OCI-LY7 (cell line): ENCODE measurements at regions not wholly inside any gene's neighbourhood (a gene's known extent, or its start where the extent isn't known, plus 50 kb on each side); places are given as distances from the start of the nearest gene placed in this dataset.

ENCODE experiments used
- BruUV-seq: library from RNA; stranded (reverse); fragments of 400-500 nt; replicated peaks from 2 replicates; lab custom pipeline; 2021; lab: Mats Ljungman, UMichigan
- CTCF ChIA-PET: fragments of 300-600 bp; sonication (Branson Sonifier 250); formaldehyde crosslinking; loops from one replicate; lab custom pipeline; 2022; ENCODE audit warnings: antibody characterized with exemption; ENCODE audit not compliant: unreplicated experiment; lab: Charles Lee
- POLR2A ChIA-PET: fragments of 300-600 bp; sonication (Branson Sonifier 250); formaldehyde crosslinking; loops from one replicate; lab custom pipeline; 2022; ENCODE audit warnings: antibody characterized with exemption; lab: Charles Lee
- DNase-seq: peaks from one replicate; pipeline ENCODE4 v3.0.0-alpha.2; 2015; ENCODE audit warnings: low spot score
- H2AFZ ChIP-seq: fragments of 200-600 bp; sonication (generic), shearing (Covaris generic); 2 replicates; pipeline ENCODE4 v1.6.1; 2014; ENCODE audit warnings: mild to moderate bottlenecking, antibody characterized with exemption, low read length, moderate library complexity
- H3K27ac ChIP-seq: fragments of 200-600 bp; sonication (generic); 2 replicates; pipeline ENCODE4 v1.5.1; 2014; ENCODE audit warnings: mixed run types, low read depth, mild to moderate bottlenecking, moderate library complexity, low read length, inconsistent platforms; ENCODE audit not compliant: poor library complexity, severe bottlenecking
- H3K36me3 ChIP-seq: fragments of 200-600 bp; sonication (generic); 2 replicates; pipeline ENCODE4 v1.6.1; 2014; ENCODE audit warnings: mild to moderate bottlenecking, antibody characterized with exemption, low read length, moderate library complexity, mixed read lengths; ENCODE audit not compliant: insufficient read depth
- H3K4me1 ChIP-seq: fragments of 200-600 bp; sonication (generic); 2 replicates; pipeline ENCODE4 v1.5.1; 2014; ENCODE audit warnings: mild to moderate bottlenecking, low read length; ENCODE audit not compliant: insufficient read depth, poor library complexity, severe bottlenecking
- H3K4me2 ChIP-seq: fragments of 200-600 bp; sonication (generic); 2 replicates; pipeline ENCODE4 v1.6.1; 2014; ENCODE audit warnings: mild to moderate bottlenecking, low read length
- H3K4me3 ChIP-seq: fragments of 200-600 bp; sonication (generic); 2 replicates; pipeline ENCODE4 v1.5.1; 2014; ENCODE audit warnings: mild to moderate bottlenecking, low read depth, low read length; ENCODE audit not compliant: poor library complexity, severe bottlenecking
- H3K79me2 ChIP-seq: fragments of 200-600 bp; sonication (generic); 2 replicates; pipeline ENCODE4 v1.6.1; 2016; ENCODE audit warnings: low read depth, mild to moderate bottlenecking, low read length, moderate library complexity, mixed read lengths; ENCODE audit not compliant: insufficient read depth
- H3K9me2 ChIP-seq: fragments of 200-600 bp; sonication (generic); 2 replicates; pipeline ENCODE4 v1.6.1; 2016; ENCODE audit warnings: mild to moderate bottlenecking, low read length, mixed read lengths; ENCODE audit not compliant: insufficient read depth
- H3K9me3 ChIP-seq: fragments of 200-600 bp; sonication (generic); 2 replicates; pipeline ENCODE4 v1.6.1; 2014; ENCODE audit warnings: mild to moderate bottlenecking, mixed run types, low read length, mixed read lengths
- H4K20me1 ChIP-seq: fragments of 200-600 bp; sonication (generic); 2 replicates; pipeline ENCODE4 v1.6.1; 2014; ENCODE audit warnings: mild to moderate bottlenecking, antibody characterized with exemption, low read length, moderate library complexity, mixed read lengths; ENCODE audit not compliant: insufficient read depth
- CTCF ChIP-seq: fragments of 200-600 bp; sonication (generic); conservative IDR thresholded peaks from 2 replicates; pipeline ENCODE4 v1.5.1; 2014; ENCODE audit warnings: mild to moderate bottlenecking, antibody characterized with exemption, low read length, moderate library complexity, mixed read lengths
- EZH2phosphoT487 ChIP-seq: fragments of 200-600 bp; sonication (generic); IDR thresholded peaks from 2 replicates; pipeline ENCODE4 v1.6.1; 2018; ENCODE audit warnings: low read depth, borderline replicate concordance, mild to moderate bottlenecking, mixed run types, antibody characterized with exemption, low read length, moderate library complexity, mixed read lengths
- intact Hi-C: fragments of 100-400 bp; cut with micrococcal nuclease; formaldehyde crosslinking; loops from one replicate; pipeline ENCODE4 v1.10.0; 2022; ENCODE audit not compliant: unreplicated experiment

DNA sequence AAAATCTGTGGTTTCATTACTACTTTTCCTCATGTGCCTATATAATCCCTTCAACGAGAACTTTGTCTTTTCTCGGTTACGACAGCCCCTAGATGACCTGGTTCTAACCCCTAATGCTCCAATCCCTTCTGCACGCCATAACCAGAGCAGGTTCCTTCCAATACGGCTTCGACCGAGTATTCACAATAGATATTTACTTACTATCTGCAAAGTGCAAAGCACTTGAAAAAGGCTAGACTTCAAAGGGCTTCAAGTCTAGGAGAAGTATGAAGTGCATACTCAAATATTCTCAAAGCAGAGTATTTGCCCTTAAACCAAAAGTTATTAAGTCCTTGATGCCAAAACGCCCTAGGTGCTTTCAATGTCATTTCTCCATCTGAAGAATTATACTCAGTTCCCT, 63.4 kb upstream of the NHSL1 start:
- Histone ChIP-seq H3K9me2 (no peaks in the 10 kb centered on the region), H3K36me3 (no peaks in the 10 kb centered on the region), H3K4me1 (no peaks in the 10 kb centered on the region), H3K27ac (no peak overlapping the region), H4K20me1 (no peaks in the 10 kb centered on the region), H3K4me3 (no peak overlapping the region), H3K9me3 (no peaks in the 10 kb centered on the region), H2AFZ (no peak overlapping the region), H3K4me2 (no peak overlapping the region), H3K79me2 (no peaks in the 10 kb centered on the region)
- CTCF ChIA-PET: no interaction called here
- intact Hi-C loops: no loop called here
- POLR2A ChIA-PET: interaction anchor here (0.7 kb wide), 1 partner anchor 45 kb away, joined by 3 read pairs; no protein-coding TSS in a partner anchor
- TF ChIP-seq CTCF (no peak), EZH2phosphoT487 (no peak)
- BruUV-seq: no TSS peak
- no peak for DNase-seq

DNA sequence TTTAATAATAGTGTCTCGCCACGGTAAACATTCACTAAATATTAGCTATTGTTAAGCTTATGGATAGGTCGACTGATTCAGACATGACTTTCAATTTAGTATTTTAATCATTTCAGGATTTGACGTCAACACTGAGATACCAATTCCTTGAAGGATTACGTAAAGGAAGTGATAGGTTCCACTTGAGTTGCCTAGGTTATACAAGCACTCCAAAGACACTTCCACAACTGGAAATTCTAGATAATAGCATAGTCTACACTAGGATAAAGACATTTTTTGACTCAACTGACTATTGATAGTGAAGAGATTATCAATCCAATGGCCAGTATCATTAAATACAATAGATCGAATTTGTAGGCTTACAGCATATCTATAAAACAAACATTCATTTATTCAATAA, 63.9 kb upstream of the NHSL1 start:
- DNase-seq: no peak
- no peaks in the 10 kb centered on the region for H3K9me3 ChIP-seq
- H3K4me1 ChIP-seq: no peaks in the 10 kb centered on the region
- H3K36me3 ChIP-seq: no peaks in the 10 kb centered on the region
- no peak overlapping the region for H3K27ac ChIP-seq
- no peaks in the 10 kb centered on the region for H3K9me2 ChIP-seq
- no peaks in the 10 kb centered on the region for H4K20me1 ChIP-seq
- no TSS peak for BruUV-seq
- H2AFZ ChIP-seq: no peak overlapping the region
- no peak overlapping the region for H3K4me3 ChIP-seq
- H3K79me2 ChIP-seq: no peaks in the 10 kb centered on the region
- ChIA-PET POLR2A (interaction anchor here (0.6 to 0.7 kb wide), 2 partner anchors 45 to 1001 kb away, joined by 3 read pairs; no protein-coding TSS in a partner anchor), CTCF (no interaction called here)
- H3K4me2 ChIP-seq: no peak overlapping the region
- TF ChIP-seq CTCF (no peak), EZH2phosphoT487 (no peak)
- intact Hi-C loops: no loop called here

DNA sequence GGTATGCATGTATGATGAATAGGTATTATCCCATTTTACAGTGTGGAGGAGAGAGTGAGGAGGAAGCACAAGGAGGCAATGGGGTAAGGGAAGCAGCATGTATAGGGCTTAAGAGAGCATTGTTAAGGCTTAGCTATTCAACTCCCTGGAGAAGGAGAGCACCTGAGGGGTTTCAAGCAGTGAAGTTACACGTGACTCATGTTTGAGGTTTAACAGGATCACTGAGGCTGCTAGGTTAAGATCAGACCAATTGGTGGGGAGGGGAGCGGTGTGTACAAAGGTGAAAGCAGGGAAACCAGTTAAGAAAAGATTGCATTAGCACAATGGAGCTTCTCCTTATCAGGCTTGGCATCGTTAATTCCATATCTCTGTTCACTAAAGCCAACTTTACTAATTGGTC, 64.4 kb upstream of the NHSL1 start:
- CTCF ChIA-PET: no interaction called here
- intact Hi-C loops: no loop called here
- POLR2A ChIA-PET: interaction anchor here (0.6 kb wide), 1 partner anchor 1000 kb away, joined by 3 read pairs; no protein-coding TSS in a partner anchor
- no peaks in the 10 kb centered on the region for H3K36me3 ChIP-seq
- H2AFZ ChIP-seq: no peak overlapping the region
- DNase-seq: no peak
- H3K4me2 ChIP-seq: no peak overlapping the region
- H3K27ac ChIP-seq: no peak overlapping the region
- H3K9me3 ChIP-seq: no peaks in the 10 kb centered on the region
- no peaks in the 10 kb centered on the region for H3K79me2 ChIP-seq
- H3K9me2 ChIP-seq: no peaks in the 10 kb centered on the region
- TF ChIP-seq EZH2phosphoT487 (no peak), CTCF (no peak)
- H3K4me3 ChIP-seq: no peak overlapping the region
- no TSS peak for BruUV-seq
- no peaks in the 10 kb centered on the region for H3K4me1 ChIP-seq
- no peaks in the 10 kb centered on the region for H4K20me1 ChIP-seq
